GM12864 (cell line): ENCODE measurements at regions not wholly inside any gene's neighbourhood (a gene's known extent, or its start where the extent isn't known, plus 50 kb on each side); places are given as distances from the start of the nearest gene placed in this dataset.

Experiments
- DNase-seq: peaks from one replicate; pipeline ENCODE4 v3.0.0-alpha.2; 2011; ENCODE audit warnings: low read depth
- H3K4me3 ChIP-seq: 2 replicates; pipeline ENCODE4 v1.5.1; 2011; ENCODE audit warnings: mild to moderate bottlenecking, low read depth, low read length, control low read depth
- CTCF ChIP-seq: IDR thresholded peaks from 2 replicates; pipeline ENCODE4 v1.5.1; 2011; ENCODE audit warnings: low read depth, mild to moderate bottlenecking, moderate library complexity, low read length, control low read depth, inconsistent platforms; ENCODE audit errors: missing control alignments

GRCh38 chr11:32200136-32200847 is 109.4 kb downstream of the RCN1 start:
- TF ChIP-seq CTCF, result no peak
- DNase-seq, result no peak
- no peak overlapping the region for H3K4me3 ChIP-seq

- TF ChIP-seq CTCF, result no peak
- no peak for DNase-seq
- H3K4me3 ChIP-seq, result no peak overlapping the region
Measured at GRCh38 chr11:32204751-32205150, 113.9 kb downstream of the RCN1 start.

- no peak overlapping the region for H3K4me3 ChIP-seq
- DNase-seq, result no peak
- TF ChIP-seq CTCF, result no peak
Measured at GRCh38 chr11:32210556-32210955, 119.7 kb downstream of the RCN1 start.

- no peak for TF ChIP-seq CTCF
- DNase-seq, result no peak
- no peak overlapping the region for H3K4me3 ChIP-seq
Measured at GRCh38 chr11:32213223-32213622, 122.3 kb downstream of the RCN1 start.

- TF ChIP-seq CTCF, result peak; percentile 10
- no peak overlapping the region for H3K4me3 ChIP-seq
- DNase-seq, result no peak
Measured at GRCh38 chr11:32215157-32215556, 124.3 kb downstream of the RCN1 start.

GRCh38 chr11:32216749-32217148 is 125.9 kb downstream of the RCN1 start:
- no peak overlapping the region for H3K4me3 ChIP-seq
- no peak for DNase-seq
- TF ChIP-seq CTCF, result no peak

GRCh38 chr11:32219320-32219719 is 128.4 kb downstream of the RCN1 start:
- no peak for DNase-seq
- TF ChIP-seq CTCF, result no peak
- H3K4me3 ChIP-seq, result no peak overlapping the region
